Loucy (cell line): ENCODE measurements at regions not wholly inside any gene's neighbourhood (a gene's known extent, or its start where the extent isn't known, plus 50 kb on each side); places are given as distances from the start of the nearest gene placed in this dataset.
A peak's percentile ranks its signal among the peaks of the same experiment; 100 is the strongest.

Experiments used
- H2AFZ ChIP-seq: fragments of 200-600 bp; sonication (generic); 2 replicates; pipeline ENCODE4 v1.6.0; 2016; ENCODE audit warnings: antibody characterized with exemption, mild to moderate bottlenecking, low read length, moderate library complexity
- H3F3A ChIP-seq: fragments of 200-600 bp; 2 replicates; pipeline ENCODE4 v1.6.0; 2016; ENCODE audit warnings: antibody characterized with exemption, low read depth, mild to moderate bottlenecking
- H3K27me3 ChIP-seq: fragments of 200-600 bp; sonication (generic); 2 replicates; pipeline ENCODE4 v1.6.1; 2014; ENCODE audit warnings: low read length, mild to moderate bottlenecking; ENCODE audit not compliant: insufficient read depth, poor library complexity, severe bottlenecking
- H3K36me3 ChIP-seq: fragments of 200-600 bp; sonication (generic); 2 replicates; pipeline ENCODE4 v1.6.1; 2016; ENCODE audit warnings: low read length; ENCODE audit not compliant: insufficient read depth
- H3K4me1 ChIP-seq: fragments of 200-600 bp; sonication (generic); 2 replicates; pipeline ENCODE4 v1.5.1; 2014; ENCODE audit warnings: low read length, mild to moderate bottlenecking; ENCODE audit not compliant: insufficient read depth, poor library complexity, severe bottlenecking
- H3K4me2 ChIP-seq: fragments of 200-600 bp; sonication (generic); 2 replicates; pipeline ENCODE4 v1.6.0; 2014; ENCODE audit warnings: antibody characterized with exemption, low read length, low read depth, mild to moderate bottlenecking; ENCODE audit not compliant: poor library complexity, severe bottlenecking
- H3K4me3 ChIP-seq: fragments of 200-600 bp; sonication (generic); 2 replicates; pipeline ENCODE4 v1.5.1; 2014; ENCODE audit warnings: low read length, mild to moderate bottlenecking, mixed read lengths; ENCODE audit not compliant: poor library complexity, severe bottlenecking
- H3K79me2 ChIP-seq: fragments of 200-600 bp; sonication (generic); 2 replicates; pipeline ENCODE4 v1.6.1; 2014; ENCODE audit warnings: low read length; ENCODE audit not compliant: insufficient read depth
- H3K9ac ChIP-seq: fragments of 200-600 bp; sonication (generic); 2 replicates; pipeline ENCODE4 v1.6.0; 2014; ENCODE audit warnings: mild to moderate bottlenecking, low read depth, low read length, moderate library complexity; ENCODE audit not compliant: poor library complexity, severe bottlenecking
- H3K9me2 ChIP-seq: fragments of 200-600 bp; sonication (generic); replicated peaks from 2 replicates; pipeline ENCODE4 v1.6.1; 2016; ENCODE audit warnings: low read depth, low read length, mixed read lengths
- H3K9me3 ChIP-seq: fragments of 200-600 bp; sonication (generic); 2 replicates; pipeline ENCODE4 v1.6.1; 2014; ENCODE audit warnings: mild to moderate bottlenecking, antibody characterized with exemption, low read length, low read depth; ENCODE audit not compliant: insufficient read depth
- H4K20me1 ChIP-seq: fragments of 200-600 bp; sonication (generic); 2 replicates; pipeline ENCODE4 v1.6.0; 2014; ENCODE audit warnings: antibody characterized with exemption, low read length, mild to moderate bottlenecking; ENCODE audit not compliant: insufficient read depth, poor library complexity, severe bottlenecking
- EZH2phosphoT487 ChIP-seq: fragments of 200-600 bp; IDR thresholded peaks from 2 replicates; pipeline ENCODE4 v1.6.1; 2018; ENCODE audit warnings: antibody characterized with exemption, mild to moderate bottlenecking, moderate library complexity, borderline replicate concordance
- TF ChIP-seq, protein P1 (sequence below): fragments of 200-600 bp; sonication (generic); conservative IDR thresholded peaks from 2 replicates; pipeline ENCODE4 v1.5.1; 2014; ENCODE audit warnings: mild to moderate bottlenecking, antibody characterized with exemption, low read length

DNA sequence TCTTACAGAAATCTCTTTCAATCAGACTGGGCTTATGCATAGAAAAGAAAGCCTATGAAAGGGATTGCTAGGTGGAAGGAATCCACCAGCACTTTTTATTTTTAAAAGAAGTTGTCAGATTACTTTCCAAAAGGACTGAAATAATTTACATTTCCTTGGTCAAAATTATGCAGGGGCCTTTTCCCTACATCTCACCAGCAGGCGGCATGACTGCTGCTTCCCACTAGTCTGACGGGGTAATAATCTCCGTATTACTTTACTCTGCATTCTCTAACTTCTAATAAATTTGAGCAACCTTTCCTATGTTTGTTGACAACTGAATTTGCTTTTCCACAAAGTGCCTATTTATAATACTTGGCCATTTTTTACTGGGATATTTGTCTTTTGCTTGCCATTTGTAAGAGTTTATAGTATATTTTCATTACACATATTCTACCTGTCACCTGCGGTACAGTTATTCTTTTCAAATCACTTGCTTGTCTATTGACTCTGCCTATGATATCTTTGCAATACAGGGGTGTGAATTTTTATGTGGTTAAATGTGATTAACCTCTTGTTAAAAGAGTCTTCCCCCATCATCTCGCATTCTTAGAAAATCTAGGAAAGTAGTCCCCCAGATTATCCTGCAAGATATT, 51.9 kb upstream of the USP47 start:
- TF ChIP-seq, protein P1, sequence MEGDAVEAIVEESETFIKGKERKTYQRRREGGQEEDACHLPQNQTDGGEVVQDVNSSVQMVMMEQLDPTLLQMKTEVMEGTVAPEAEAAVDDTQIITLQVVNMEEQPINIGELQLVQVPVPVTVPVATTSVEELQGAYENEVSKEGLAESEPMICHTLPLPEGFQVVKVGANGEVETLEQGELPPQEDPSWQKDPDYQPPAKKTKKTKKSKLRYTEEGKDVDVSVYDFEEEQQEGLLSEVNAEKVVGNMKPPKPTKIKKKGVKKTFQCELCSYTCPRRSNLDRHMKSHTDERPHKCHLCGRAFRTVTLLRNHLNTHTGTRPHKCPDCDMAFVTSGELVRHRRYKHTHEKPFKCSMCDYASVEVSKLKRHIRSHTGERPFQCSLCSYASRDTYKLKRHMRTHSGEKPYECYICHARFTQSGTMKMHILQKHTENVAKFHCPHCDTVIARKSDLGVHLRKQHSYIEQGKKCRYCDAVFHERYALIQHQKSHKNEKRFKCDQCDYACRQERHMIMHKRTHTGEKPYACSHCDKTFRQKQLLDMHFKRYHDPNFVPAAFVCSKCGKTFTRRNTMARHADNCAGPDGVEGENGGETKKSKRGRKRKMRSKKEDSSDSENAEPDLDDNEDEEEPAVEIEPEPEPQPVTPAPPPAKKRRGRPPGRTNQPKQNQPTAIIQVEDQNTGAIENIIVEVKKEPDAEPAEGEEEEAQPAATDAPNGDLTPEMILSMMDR: peak; percentile 78
- TF ChIP-seq EZH2phosphoT487: no peak
- Histone ChIP-seq H3K79me2 (no peaks in the 10 kb centered on the region), H4K20me1 (no peaks in the 10 kb centered on the region)

DNA sequence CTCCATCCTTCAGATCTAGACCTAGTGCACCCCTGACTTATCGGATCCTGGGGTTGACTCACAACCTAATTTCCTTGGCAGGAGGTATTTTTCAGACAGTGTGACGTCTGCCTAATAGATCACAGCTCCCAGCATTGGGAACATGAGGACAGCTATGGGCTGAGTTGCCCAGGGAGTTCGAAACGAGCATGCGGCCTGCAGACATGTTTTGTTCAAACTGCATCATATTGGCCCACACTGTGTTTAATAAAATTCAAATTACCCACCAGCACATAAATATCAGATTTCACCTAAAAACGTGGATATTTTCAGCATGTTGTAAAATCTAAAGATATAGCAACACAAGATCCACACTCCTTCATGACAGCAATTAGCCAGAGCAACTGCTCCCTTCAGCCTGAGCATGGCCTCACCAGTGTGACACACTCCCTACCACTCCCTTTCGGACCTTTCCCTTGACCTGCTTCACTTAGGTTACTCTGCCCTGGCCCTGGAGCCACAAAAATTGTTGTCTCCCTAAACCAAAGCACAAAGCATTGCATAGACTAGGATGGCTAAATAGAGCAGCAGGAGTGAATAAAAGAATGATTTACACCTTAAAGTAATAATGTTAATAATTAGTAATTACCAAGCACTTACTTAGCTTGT, 53.6 kb upstream of the USP47 start:
- Histone ChIP-seq H3K4me3 (no peak overlapping the region), H3K4me2 (no peak overlapping the region), H3K79me2 (no peaks in the 10 kb centered on the region), H4K20me1 (no peaks in the 10 kb centered on the region), H3F3A (no peaks in the 10 kb centered on the region), H3K9me2 (no peaks in the 10 kb centered on the region), H3K36me3 (no peaks in the 10 kb centered on the region), H3K9ac (no peak overlapping the region), H3K27me3 (no peaks in the 10 kb centered on the region), H3K9me3 (no peaks in the 10 kb centered on the region), H3K4me1 (no peaks in the 10 kb centered on the region), H2AFZ (no peak overlapping the region)
- TF ChIP-seq EZH2phosphoT487: no peak
- TF ChIP-seq, protein P1: no peak

More for the DNA sequence above, 51.9 kb upstream of the USP47 start:
- no peak overlapping the region for H3K4me3 ChIP-seq
- no peaks in the 10 kb centered on the region for H3K36me3 ChIP-seq
- no peaks in the 10 kb centered on the region for H3F3A ChIP-seq
- H3K9ac ChIP-seq: no peak overlapping the region
- H3K27me3 ChIP-seq: no peaks in the 10 kb centered on the region
- no peaks in the 10 kb centered on the region for H3K9me3 ChIP-seq
- no peak overlapping the region for H3K4me2 ChIP-seq
- H2AFZ ChIP-seq: no peak overlapping the region
- no peaks in the 10 kb centered on the region for H3K4me1 ChIP-seq
- no peaks in the 10 kb centered on the region for H3K9me2 ChIP-seq

DNA sequence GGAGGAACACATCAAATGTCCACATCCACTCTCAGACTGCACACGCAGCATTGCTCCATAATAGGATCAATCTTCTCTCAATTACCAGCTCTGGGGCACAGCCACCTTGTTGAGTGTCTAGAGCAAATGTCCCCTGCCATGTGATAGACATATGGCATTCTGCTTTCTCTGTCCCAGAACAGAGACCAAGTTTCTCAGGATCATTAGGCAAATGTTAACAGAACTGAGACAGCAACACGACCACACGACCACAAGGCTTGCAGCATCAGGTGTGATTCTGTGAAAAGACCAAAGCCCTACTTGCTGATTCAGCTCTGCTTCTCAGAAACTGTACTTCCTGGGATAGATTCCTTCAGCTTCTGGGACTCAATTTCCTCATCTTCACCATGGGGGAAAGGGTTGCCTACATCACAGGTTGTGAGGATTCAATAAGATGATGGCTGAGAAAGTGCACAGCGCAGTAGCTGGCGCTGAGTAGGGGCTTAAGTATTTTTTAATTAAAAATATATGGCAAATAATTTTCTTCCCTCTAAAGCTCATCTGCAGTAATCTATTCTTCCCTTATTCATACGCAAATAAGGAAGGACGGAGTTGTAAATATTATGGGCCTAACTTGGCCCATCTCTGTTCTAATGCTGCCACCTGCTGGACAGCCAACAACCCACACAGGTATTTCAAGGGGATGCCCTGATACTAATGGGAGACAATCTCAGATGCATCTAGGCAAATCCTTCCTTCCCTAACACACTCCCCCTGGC, 54.3 kb upstream of the USP47 start:
- H3K27me3 ChIP-seq: no peaks in the 10 kb centered on the region
- H3K9ac ChIP-seq: no peak overlapping the region
- no peak overlapping the region for H3K4me2 ChIP-seq
- H3K9me2 ChIP-seq: no peaks in the 10 kb centered on the region
- no peak overlapping the region for H2AFZ ChIP-seq
- no peaks in the 10 kb centered on the region for H3F3A ChIP-seq
- H4K20me1 ChIP-seq: no peaks in the 10 kb centered on the region
- no peaks in the 10 kb centered on the region for H3K36me3 ChIP-seq
- no peak overlapping the region for H3K4me3 ChIP-seq
- no peaks in the 10 kb centered on the region for H3K4me1 ChIP-seq
- H3K79me2 ChIP-seq: no peaks in the 10 kb centered on the region
- H3K9me3 ChIP-seq: no peaks in the 10 kb centered on the region
- TF ChIP-seq, protein P1: peak; percentile 87
- TF ChIP-seq EZH2phosphoT487: no peak
